Astrocyte (in vitro differentiated cells and primary cell): ENCODE measurements at regions not wholly inside any gene's neighbourhood (a gene's known extent, or its start where the extent isn't known, plus 50 kb on each side); places are given as distances from the start of the nearest gene placed in this dataset.

ENCODE experiments used
- DNase-seq: peaks from one replicate; pipeline ENCODE4 v3.0.0-alpha.2; 2010; ENCODE audit warnings: low read depth
- FAIRE-seq: peaks from 2 replicates; lab custom pipeline; 2011; peaks lifted over from hg19 to GRCh38; lab: Jason Lieb, UNC
- H2AFZ ChIP-seq: 2 replicates; pipeline ENCODE4 v1.6.0; 2012; ENCODE audit warnings: low read depth, low read length, inconsistent platforms
- H3K27ac ChIP-seq: 2 replicates; pipeline ENCODE4 v1.5.1; 2011; ENCODE audit warnings: low read depth, low read length, inconsistent platforms
- H3K27me3 ChIP-seq: 2 replicates; pipeline ENCODE4 v1.6.0; 2011; ENCODE audit warnings: low read length, inconsistent platforms; ENCODE audit not compliant: insufficient read depth
- H3K36me3 ChIP-seq: 2 replicates; pipeline ENCODE4 v1.5.1; 2011; ENCODE audit warnings: low read length, inconsistent platforms; ENCODE audit not compliant: insufficient read depth
- H3K4me1 ChIP-seq: 2 replicates; pipeline ENCODE4 v1.5.1; 2011; ENCODE audit warnings: low read length, inconsistent platforms; ENCODE audit not compliant: insufficient read depth
- H3K4me2 ChIP-seq: 2 replicates; pipeline ENCODE4 v1.6.0; 2012; ENCODE audit warnings: low read length, inconsistent platforms
- H3K4me3 ChIP-seq: 2 replicates; pipeline ENCODE4 v1.5.1; 2011; ENCODE audit warnings: low read depth, mild to moderate bottlenecking, low read length, inconsistent platforms; ENCODE audit not compliant: insufficient read depth
- H3K79me2 ChIP-seq: 2 replicates; pipeline ENCODE4 v1.6.0; 2012; ENCODE audit warnings: mild to moderate bottlenecking, low read length, inconsistent platforms; ENCODE audit not compliant: insufficient read depth
- H3K9ac ChIP-seq: 2 replicates; pipeline ENCODE4 v1.6.0; 2012; ENCODE audit warnings: mild to moderate bottlenecking, low read length, inconsistent platforms
- H3K9me3 ChIP-seq: 2 replicates; pipeline ENCODE4 v1.5.1; 2012; ENCODE audit warnings: low read depth, mild to moderate bottlenecking, low read length, inconsistent platforms; ENCODE audit not compliant: insufficient read depth
- H4K20me1 ChIP-seq: 2 replicates; pipeline ENCODE4 v1.6.0; 2012; ENCODE audit warnings: low read length, inconsistent platforms; ENCODE audit not compliant: insufficient read depth
- H3K27ac Mint-ChIP-seq: one replicate; pipeline ENCODE4 v1.8.0; 2021; ENCODE audit warnings: mild to moderate bottlenecking, mixed read lengths; ENCODE audit not compliant: unreplicated experiment
- H3K27me3 Mint-ChIP-seq: one replicate; pipeline ENCODE4 v1.8.0; 2021; ENCODE audit warnings: low read depth, mixed read lengths; ENCODE audit not compliant: unreplicated experiment
- H3K36me3 Mint-ChIP-seq: one replicate; pipeline ENCODE4 v1.8.0; 2021; ENCODE audit warnings: low read depth, mixed read lengths; ENCODE audit not compliant: unreplicated experiment
- H3K4me1 Mint-ChIP-seq: one replicate; pipeline ENCODE4 v1.8.0; 2021; ENCODE audit warnings: low read depth, mixed read lengths; ENCODE audit not compliant: unreplicated experiment
- H3K4me3 Mint-ChIP-seq: one replicate; pipeline ENCODE4 v1.8.0; 2021; ENCODE audit warnings: mild to moderate bottlenecking, moderate library complexity, mixed read lengths; ENCODE audit not compliant: unreplicated experiment
- H3K9me3 Mint-ChIP-seq: one replicate; pipeline ENCODE4 v1.8.0; 2021; ENCODE audit warnings: mild to moderate bottlenecking, mixed read lengths; ENCODE audit not compliant: unreplicated experiment
- CTCF ChIP-seq: IDR thresholded peaks from 2 replicates; pipeline ENCODE4 v1.5.1; 2011; ENCODE audit warnings: low read depth, mild to moderate bottlenecking, inconsistent platforms, low read length, moderate library complexity; ENCODE audit not compliant: insufficient read depth
- EZH2 ChIP-seq: IDR thresholded peaks from 2 replicates; pipeline ENCODE4 v1.6.1; 2012; ENCODE audit warnings: mild to moderate bottlenecking, low read length, inconsistent platforms; ENCODE audit not compliant: insufficient read depth

- Histone ChIP-seq H3K4me3 (no peak overlapping the region), H3K4me1 (no peaks in the 10 kb centered on the region), H3K79me2 (no peaks in the 10 kb centered on the region), H3K9me3 (no peaks in the 10 kb centered on the region), H3K4me2 (no peak overlapping the region), H3K27me3 (no peaks in the 10 kb centered on the region), H3K9ac (no peak overlapping the region), H2AFZ (no peak overlapping the region), H3K36me3 (no peaks in the 10 kb centered on the region), H3K27ac (no peak overlapping the region), H4K20me1 (no peaks in the 10 kb centered on the region)
- DNase-seq (no peak), FAIRE-seq (no peak)
- no peaks in the 10 kb centered on the region for H3K36me3 Mint-ChIP-seq
- no peak overlapping the region for H3K27ac Mint-ChIP-seq
- H3K4me1 Mint-ChIP-seq, result peaks cover 8% of the 10 kb centered on the region
- peaks cover 22% of the 10 kb centered on the region for H3K27me3 Mint-ChIP-seq
- TF ChIP-seq EZH2 (no peak), CTCF (no peak)
- H3K4me3 Mint-ChIP-seq, result no peak overlapping the region
- H3K9me3 Mint-ChIP-seq, result peaks cover 2% of the 10 kb centered on the region
Observed at GRCh38 chr2:12113412-12113811, 367.0 kb downstream of the LPIN1 start.

GRCh38 chr2:12114816-12115215, 368.4 kb downstream of the LPIN1 start:
- Mint-ChIP-seq H3K4me1 (peaks cover 5% of the 10 kb centered on the region), H3K9me3 (peaks cover 2% of the 10 kb centered on the region), H3K4me3 (no peak overlapping the region), H3K27me3 (peaks cover 22% of the 10 kb centered on the region), H3K36me3 (no peaks in the 10 kb centered on the region), H3K27ac (no peak overlapping the region)
- Histone ChIP-seq H3K4me1 (peaks cover 4% of the 10 kb centered on the region), H3K4me2 (no peak overlapping the region), H3K9ac (no peak overlapping the region), H3K36me3 (no peaks in the 10 kb centered on the region), H3K79me2 (no peaks in the 10 kb centered on the region), H3K4me3 (no peak overlapping the region), H3K27me3 (no peaks in the 10 kb centered on the region), H3K27ac (no peak overlapping the region), H2AFZ (no peak overlapping the region), H4K20me1 (no peaks in the 10 kb centered on the region), H3K9me3 (no peaks in the 10 kb centered on the region)
- no peak for FAIRE-seq
- no peak for TF ChIP-seq EZH2
- TF ChIP-seq CTCF, result no peak
- no peak for DNase-seq

GRCh38 chr2:12116228-12116750, 369.9 kb downstream of the LPIN1 start:
- no peak overlapping the region for H3K4me3 ChIP-seq
- no peak overlapping the region for H3K9ac ChIP-seq
- no peak overlapping the region for H3K4me3 Mint-ChIP-seq
- FAIRE-seq, result no peak
- H3K27me3 ChIP-seq, result no peaks in the 10 kb centered on the region
- no peaks in the 10 kb centered on the region for H3K79me2 ChIP-seq
- DNase-seq, result no peak
- no peak overlapping the region for H3K4me2 ChIP-seq
- H3K36me3 Mint-ChIP-seq, result no peaks in the 10 kb centered on the region
- no peak overlapping the region for H2AFZ ChIP-seq
- H3K9me3 Mint-ChIP-seq, result peaks cover 2% of the 10 kb centered on the region
- no peaks in the 10 kb centered on the region for H3K9me3 ChIP-seq
- H3K27ac Mint-ChIP-seq, result no peak overlapping the region
- peaks cover 22% of the 10 kb centered on the region for H3K27me3 Mint-ChIP-seq
- H3K4me1 ChIP-seq, result peaks cover 18% of the 10 kb centered on the region
- H3K27ac ChIP-seq, result no peak overlapping the region
- H3K36me3 ChIP-seq, result no peaks in the 10 kb centered on the region
- TF ChIP-seq EZH2 (no peak), CTCF (no peak)
- no peaks in the 10 kb centered on the region for H3K4me1 Mint-ChIP-seq
- no peaks in the 10 kb centered on the region for H4K20me1 ChIP-seq
